Uterus (tissue), 3 donors: ENCODE measurements at regions not wholly inside any gene's neighbourhood (a gene's known extent, or its start where the extent isn't known, plus 50 kb on each side); places are given as distances from the start of the nearest gene placed in this dataset.
A peak's percentile ranks its signal among the peaks of the same experiment; 100 is the strongest.

Experiments used
- DNase-seq, 2 donors: peaks; one replicate each; pipeline ENCODE4 v3.0.0-alpha.2; 2019 to 2020
- H3K27ac ChIP-seq, 2 donors: fragments of 200-600 bp; sonication (generic); 1 replicate in 1 of 2; 2 replicates in 1 of 2; pipeline ENCODE4 v1.5.1; 2016 to 2018
- H3K27me3 ChIP-seq, 2 donors: fragments of 200-600 bp; sonication (generic); one replicate each; pipeline ENCODE4 v1.5.1; 2018 to 2019; ENCODE audit warnings: control low read depth in 1 of 2
- H3K36me3 ChIP-seq, 2 donors: fragments of 200-600 bp; sonication (generic); one replicate each; pipeline ENCODE4 v1.5.1; 2019; ENCODE audit warnings: control low read depth in 1 of 2
- H3K4me1 ChIP-seq, 2 donors: fragments of 200-600 bp; sonication (generic); one replicate each; pipeline ENCODE4 v1.5.1; 2018 to 2019; ENCODE audit warnings: control low read depth in 1 of 2
- H3K4me3 ChIP-seq, 2 donors: fragments of 200-600 bp; sonication (generic); 1 replicate in 1 of 2; 2 replicates in 1 of 2; pipeline ENCODE4 v1.5.1; 2018 to 2019; ENCODE audit warnings: mild to moderate bottlenecking in 1 of 2
- H3K9me3 ChIP-seq, 2 donors: fragments of 200-600 bp; sonication (generic); one replicate each; pipeline ENCODE4 v1.5.1; 2019; ENCODE audit warnings: control low read depth in 1 of 2
- CTCF ChIP-seq, 4 experiments: fragments of 200-600 bp in 2 of 4; fragments of 450-650 bp in 2 of 4; sonication (generic) in 2 of 4; IDR thresholded peaks; one replicate each; pipeline ENCODE4 v1.5.1; 2016 to 2019; ENCODE audit warnings: antibody characterized with exemption in 4 of 4, mild to moderate bottlenecking in 2 of 4, moderate library complexity in 1 of 4
- POLR2A ChIP-seq, 2 donors: fragments of 450-650 bp; IDR thresholded peaks; one replicate each; pipeline ENCODE4 v1.6.1; 2016; ENCODE audit warnings: antibody characterized with exemption in 2 of 2, mild to moderate bottlenecking in 1 of 2, moderate library complexity in 1 of 2
- intact Hi-C: fragments of 100-400 bp; cut with DNase I; formaldehyde crosslinking; loops from one replicate; pipeline ENCODE4 v1.15.1; 2023; ENCODE audit warnings: low total_unique reads
- donor health status: DM: yes; HTN: yes; CAD: no.

DNA sequence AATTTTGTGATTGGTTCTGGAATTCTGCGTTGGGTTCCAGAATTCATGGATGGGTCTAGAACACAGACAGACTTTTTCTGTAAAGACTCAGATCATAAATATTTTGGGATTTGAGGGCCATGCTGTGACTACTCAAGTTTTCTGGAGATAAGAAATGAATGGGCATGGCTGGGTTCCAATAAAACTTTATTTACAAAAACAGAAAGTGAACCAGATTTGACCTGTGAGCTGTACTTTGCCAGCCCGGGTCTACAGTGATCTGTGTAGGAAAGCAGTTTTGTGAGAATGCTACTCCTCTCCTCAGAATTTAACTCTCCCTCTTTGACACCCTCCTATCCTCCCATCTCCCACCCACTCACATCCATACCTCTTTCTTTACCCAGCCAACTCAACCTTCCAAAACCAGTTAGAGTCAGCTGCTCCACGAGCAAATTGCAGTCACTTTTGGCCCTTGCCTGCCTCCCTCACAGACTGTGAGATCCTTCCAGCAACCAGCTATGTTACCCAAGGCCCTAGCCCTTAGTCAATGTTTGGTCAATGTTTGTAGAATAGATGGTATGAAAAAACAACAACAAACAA is 312.8 kb upstream of the ZMIZ1 start:
- H3K9me3 ChIP-seq: no peaks in the 10 kb centered on the region
- H3K4me1 ChIP-seq: peaks cover 0 to 8% of the 10 kb centered on the region in 2 donors
- no peak for TF ChIP-seq CTCF (IDR thresholded peaks at IDR 0.05)
- no peak for TF ChIP-seq POLR2A (IDR thresholded peaks at IDR 0.05)
- H3K4me3 ChIP-seq: no peak overlapping the region
- no peak for DNase-seq
- no peaks in the 10 kb centered on the region for H3K27me3 ChIP-seq
- intact Hi-C loops: no loop called here
- peak overlapping the region; percentile 60 to 82 for H3K27ac ChIP-seq
- no peaks in the 10 kb centered on the region for H3K36me3 ChIP-seq

GRCh38 chr10:78756604-78757343 is 312.0 kb upstream of the ZMIZ1 start:
- DNase-seq: peak; percentile 76 to 91
- Histone ChIP-seq H3K36me3 (no peaks in the 10 kb centered on the region), H3K27me3 (no peaks in the 10 kb centered on the region), H3K4me1 (peaks cover 0 to 8% of the 10 kb centered on the region in 2 donors), H3K4me3 (no peak overlapping the region), H3K27ac (peak overlapping the region; percentile 65 to 82), H3K9me3 (no peaks in the 10 kb centered on the region)
- intact Hi-C loops: no loop called here
- TF ChIP-seq CTCF (IDR thresholded peaks at IDR 0.05) (no peak), POLR2A (IDR thresholded peaks at IDR 0.05) (no peak)

DNA sequence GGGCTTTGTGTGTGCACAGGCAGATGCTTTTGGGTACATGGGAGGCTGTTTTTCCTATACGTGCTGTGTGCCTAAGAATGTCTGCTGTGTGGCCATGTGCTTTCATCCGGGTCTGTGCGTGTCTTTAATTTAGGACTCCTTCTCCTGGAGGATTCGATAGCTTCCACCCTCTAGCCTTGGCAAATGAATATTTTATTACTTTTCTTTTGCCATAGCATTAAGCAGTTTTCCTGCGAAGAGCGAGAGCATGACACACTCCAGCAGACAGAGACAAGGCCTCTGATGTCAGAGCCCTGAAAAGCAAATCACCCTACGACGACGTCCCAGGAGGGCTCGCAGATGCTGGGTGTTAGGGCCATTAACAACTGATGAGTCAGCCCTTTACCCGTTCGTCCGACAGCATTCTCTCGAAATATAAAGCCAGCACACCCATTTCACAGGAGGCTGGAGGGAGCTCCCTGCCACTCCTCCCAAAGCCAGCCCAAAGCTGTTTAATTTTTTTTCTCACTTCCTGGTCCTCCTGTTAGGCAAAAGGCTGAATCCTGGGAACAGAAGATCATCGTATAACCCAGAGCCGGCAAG is 311.3 kb upstream of the ZMIZ1 start:
- no peak for TF ChIP-seq POLR2A (IDR thresholded peaks at IDR 0.05)
- no peak for TF ChIP-seq CTCF (IDR thresholded peaks at IDR 0.05)
- no peak overlapping the region for H3K4me3 ChIP-seq
- H3K4me1 ChIP-seq: peaks cover 0 to 8% of the 10 kb centered on the region in 2 donors
- H3K9me3 ChIP-seq: no peaks in the 10 kb centered on the region
- intact Hi-C loops: no loop called here
- no peaks in the 10 kb centered on the region for H3K27me3 ChIP-seq
- H3K36me3 ChIP-seq: no peaks in the 10 kb centered on the region
- peak overlapping the region; percentile 65 to 82 for H3K27ac ChIP-seq
- DNase-seq: no peak

GRCh38 chr10:78758176-78758575 is 310.6 kb upstream of the ZMIZ1 start:
- Histone ChIP-seq H3K4me1 (peaks cover 0 to 8% of the 10 kb centered on the region in 2 donors), H3K36me3 (no peaks in the 10 kb centered on the region), H3K27ac (no peak overlapping the region), H3K9me3 (no peaks in the 10 kb centered on the region), H3K4me3 (no peak overlapping the region), H3K27me3 (no peaks in the 10 kb centered on the region)
- intact Hi-C loops: no loop called here
- TF ChIP-seq POLR2A (IDR thresholded peaks at IDR 0.05): no peak
- no peak for TF ChIP-seq CTCF (IDR thresholded peaks at IDR 0.05)
- DNase-seq: no peak

DNA sequence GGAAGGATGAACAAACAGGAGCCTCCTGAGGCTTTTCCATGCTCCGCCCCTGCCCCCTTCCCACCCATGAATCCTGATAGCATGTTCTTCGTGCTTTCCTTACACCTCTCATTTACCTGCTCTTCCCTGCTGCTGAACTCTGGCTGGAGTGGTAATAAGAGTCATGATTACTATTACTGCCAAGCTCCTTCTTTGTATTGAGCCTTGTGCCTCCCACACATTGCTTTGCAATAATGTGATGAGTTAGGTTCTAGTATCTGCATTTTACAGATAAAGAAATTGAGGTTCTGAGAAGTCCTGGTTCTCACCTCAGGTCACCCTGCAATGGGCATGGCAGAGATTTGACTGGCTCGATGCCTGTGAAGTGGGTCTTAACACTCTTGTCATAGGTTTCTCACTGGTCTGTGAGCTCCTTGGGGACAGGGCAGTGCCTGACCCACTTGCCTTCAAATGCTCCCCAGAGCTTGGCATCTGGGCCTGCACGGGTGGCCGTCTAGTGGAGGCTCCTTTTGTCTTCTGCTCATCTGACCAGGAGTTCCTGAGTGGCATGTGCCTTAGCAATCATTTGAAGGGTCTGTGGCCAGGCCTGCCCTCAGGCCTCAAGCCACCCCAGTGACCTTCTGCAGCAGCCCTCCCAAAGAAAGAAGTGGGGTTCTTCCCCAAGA is 309.2 kb upstream of the ZMIZ1 start:
- DNase-seq: no peak
- Histone ChIP-seq H3K4me3 (no peak overlapping the region), H3K27ac (no peak overlapping the region), H3K36me3 (no peaks in the 10 kb centered on the region), H3K4me1 (peaks cover 8 to 15% of the 10 kb centered on the region in 2 donors), H3K9me3 (no peaks in the 10 kb centered on the region), H3K27me3 (no peaks in the 10 kb centered on the region)
- intact Hi-C loops: no loop called here
- TF ChIP-seq CTCF (IDR thresholded peaks at IDR 0.05): no peak
- TF ChIP-seq POLR2A (IDR thresholded peaks at IDR 0.05): no peak
